ENCODE measurements at regions not wholly inside any gene's neighbourhood (a gene's known extent, or its start where the extent isn't known, plus 50 kb on each side); places are given as distances from the start of the nearest gene placed in this dataset.

DNA sequence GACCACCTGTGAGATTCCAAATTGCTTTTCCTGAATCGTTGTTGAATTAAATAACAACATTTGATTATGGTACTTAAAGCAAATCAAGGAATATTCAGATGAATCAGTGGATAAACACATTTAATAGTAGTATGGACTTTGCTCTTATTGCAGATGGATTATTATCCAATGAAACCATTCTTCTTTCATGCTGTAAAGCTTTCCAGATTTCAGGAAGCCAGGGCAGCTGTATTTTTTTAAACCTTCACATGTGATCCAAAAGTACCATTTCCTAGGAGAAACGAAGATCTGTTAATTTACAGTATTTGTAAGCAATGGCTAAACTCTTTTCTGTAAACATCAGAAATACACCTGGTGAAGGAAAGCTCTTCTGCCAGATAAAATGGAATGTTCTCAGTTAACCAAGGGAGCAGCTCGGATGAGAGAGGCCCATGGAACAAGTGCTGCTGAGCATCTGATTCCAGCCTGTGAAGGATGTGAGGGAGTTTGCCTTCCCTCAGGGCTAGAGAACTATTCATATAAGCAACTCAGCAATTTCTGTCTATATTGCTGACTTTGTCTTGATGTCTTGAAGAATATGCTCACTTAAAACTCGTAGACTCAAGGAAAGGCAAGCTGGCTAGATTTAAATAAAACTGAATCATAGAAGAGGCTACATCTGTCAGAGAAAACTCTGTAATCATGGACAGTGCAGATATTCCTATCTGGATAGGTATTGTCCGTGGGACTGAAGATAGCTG, 94.4 kb upstream of the LIMCH1 start:
- DNase-seq (no peak), ATAC-seq (ENCODE audit: low read depth in 2 of 2) (no peak)
- no peaks in the 10 kb centered on the region for H3K36me3 Mint-ChIP-seq
- Histone ChIP-seq H3K4me1 (ENCODE audit: control insufficient read depth, insufficient read depth, low read length, poor library complexity, severe bottlenecking) (no peaks in the 10 kb centered on the region), H3K27ac (ENCODE audit: insufficient read depth, low read length, poor library complexity, severe bottlenecking) (no peak overlapping the region), H3K4me3 (ENCODE audit: low read depth, low read length) (no peak overlapping the region), H3K36me3 (ENCODE audit: control insufficient read depth, insufficient read depth, low read length) (no peaks in the 10 kb centered on the region), H3K27me3 (ENCODE audit: control insufficient read depth, insufficient read depth, low read length) (no peaks in the 10 kb centered on the region), H3K9me3 (ENCODE audit: control insufficient read depth in 2 of 2, low read length in 2 of 2) (no peaks in the 10 kb centered on the region)
- H3K9me3 Mint-ChIP-seq = peaks cover 0 to 1% (median 0%) of the 10 kb centered on the region in 7 donors
- H3K27ac Mint-ChIP-seq = no peak overlapping the region
- no peak overlapping the region for H3K4me3 Mint-ChIP-seq
- no peaks in the 10 kb centered on the region for H3K4me1 Mint-ChIP-seq
- H3K27me3 Mint-ChIP-seq = no peaks in the 10 kb centered on the region

DNA sequence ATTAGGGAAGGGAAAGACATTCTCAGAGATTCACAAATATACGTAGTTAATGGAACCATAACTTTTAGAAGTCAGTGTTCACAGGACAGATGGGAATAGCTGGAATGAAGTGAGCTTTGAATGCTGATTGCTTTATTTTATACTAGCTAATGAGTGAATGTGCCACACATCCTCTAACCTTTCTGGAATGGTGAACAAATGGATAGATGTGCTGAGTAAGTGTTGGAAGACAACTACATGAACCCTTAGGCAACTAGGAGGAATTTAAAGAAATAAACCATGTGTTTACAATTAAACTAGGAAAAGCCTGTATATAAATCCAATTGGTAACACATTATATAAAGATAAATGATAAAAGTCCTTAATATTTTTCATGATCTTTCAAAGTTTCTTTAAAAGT, 91.6 kb upstream of the LIMCH1 start:
- Mint-ChIP-seq H3K36me3 (no peaks in the 10 kb centered on the region), H3K27ac (no peak overlapping the region), H3K27me3 (peaks cover 1% of the 10 kb centered on the region), H3K9me3 (peaks cover 0 to 3% (median 0%) of the 10 kb centered on the region in 7 donors), H3K4me3 (no peak overlapping the region), H3K4me1 (no peaks in the 10 kb centered on the region)
- ATAC-seq (ENCODE audit: low read depth in 2 of 2) = no peak
- DNase-seq = no peak
- Histone ChIP-seq H3K36me3 (ENCODE audit: control insufficient read depth, insufficient read depth, low read length) (no peaks in the 10 kb centered on the region), H3K27me3 (ENCODE audit: control insufficient read depth, insufficient read depth, low read length) (no peaks in the 10 kb centered on the region), H3K4me1 (ENCODE audit: control insufficient read depth, insufficient read depth, low read length, poor library complexity, severe bottlenecking) (no peaks in the 10 kb centered on the region), H3K27ac (ENCODE audit: insufficient read depth, low read length, poor library complexity, severe bottlenecking) (no peak overlapping the region), H3K9me3 (ENCODE audit: control insufficient read depth in 2 of 2, low read length in 2 of 2) (no peaks in the 10 kb centered on the region), H3K4me3 (ENCODE audit: low read depth, low read length) (no peak overlapping the region)

DNA sequence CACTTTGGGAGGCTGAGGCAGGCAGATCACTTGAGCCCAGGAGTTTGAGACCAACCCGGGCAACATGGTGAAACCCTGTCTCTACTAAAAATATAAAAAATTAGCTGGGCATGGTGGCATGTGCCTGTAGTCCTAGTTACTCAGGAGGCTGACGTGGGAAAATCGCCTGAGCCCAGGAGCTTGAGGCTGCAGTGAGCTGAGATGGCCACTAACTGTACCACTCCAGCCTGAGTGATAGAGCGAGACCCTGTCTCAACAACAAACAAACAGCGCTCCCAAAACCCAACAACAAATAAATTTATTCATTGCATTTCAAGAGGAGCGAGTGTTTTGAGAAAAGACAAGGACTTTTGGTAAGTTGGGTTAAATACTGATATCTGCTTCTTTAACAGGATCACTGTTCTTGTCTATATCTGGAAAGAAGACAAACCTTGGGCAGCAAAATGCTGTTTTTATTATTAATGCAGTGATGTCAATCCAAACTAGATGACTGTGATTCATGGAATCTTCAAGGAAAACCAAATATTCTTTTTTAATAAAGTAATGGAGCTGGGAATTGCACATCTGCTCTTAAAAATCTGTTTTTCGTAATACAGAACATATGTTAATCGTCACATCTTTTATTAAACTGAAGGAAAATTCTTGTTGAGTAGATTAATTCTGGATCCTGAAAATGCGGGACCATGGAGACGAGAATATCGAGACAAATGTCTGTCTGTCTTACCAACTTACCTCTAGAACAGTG, 90.8 kb upstream of the LIMCH1 start:
- Mint-ChIP-seq H3K4me3 (no peak overlapping the region), H3K27me3 (peaks cover 4% of the 10 kb centered on the region), H3K4me1 (no peaks in the 10 kb centered on the region), H3K27ac (no peak overlapping the region), H3K9me3 (peaks cover 0 to 7% (median 0%) of the 10 kb centered on the region in 7 donors), H3K36me3 (no peaks in the 10 kb centered on the region)
- ATAC-seq (ENCODE audit: low read depth in 2 of 2) (no peak), DNase-seq (no peak)
- no peaks in the 10 kb centered on the region for H3K27me3 ChIP-seq (ENCODE audit: control insufficient read depth, insufficient read depth, low read length)
- H3K36me3 ChIP-seq (ENCODE audit: control insufficient read depth, insufficient read depth, low read length) = no peaks in the 10 kb centered on the region
- H3K4me1 ChIP-seq (ENCODE audit: control insufficient read depth, insufficient read depth, low read length, poor library complexity, severe bottlenecking) = no peaks in the 10 kb centered on the region
- H3K27ac ChIP-seq (ENCODE audit: insufficient read depth, low read length, poor library complexity, severe bottlenecking) = no peak overlapping the region
- no peaks in the 10 kb centered on the region for H3K9me3 ChIP-seq (ENCODE audit: control insufficient read depth in 2 of 2, low read length in 2 of 2)
- no peak overlapping the region for H3K4me3 ChIP-seq (ENCODE audit: low read depth, low read length)

DNA sequence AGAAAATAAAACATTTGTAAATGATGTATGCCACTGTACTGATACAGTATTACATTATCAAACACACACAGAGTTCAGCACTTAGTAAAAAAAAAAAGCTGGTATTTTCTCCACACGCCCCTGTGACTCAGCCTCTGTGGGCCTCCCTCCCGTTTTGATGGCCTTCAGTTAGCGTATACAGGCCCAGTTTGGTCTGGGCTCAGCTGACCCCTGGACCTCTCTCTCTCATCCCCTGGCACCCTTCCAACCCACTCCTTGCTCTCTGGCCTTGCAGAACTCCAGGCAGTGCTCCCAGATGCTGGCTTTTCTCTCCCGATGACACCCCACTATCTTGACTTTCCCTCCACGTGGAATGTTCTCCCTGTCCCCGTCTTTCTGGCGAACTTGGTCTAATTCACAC, 89.0 kb upstream of the LIMCH1 start:
- Mint-ChIP-seq H3K36me3 (no peaks in the 10 kb centered on the region), H3K9me3 (peaks cover 0 to 7% (median 0%) of the 10 kb centered on the region in 7 donors), H3K27me3 (peaks cover 4% of the 10 kb centered on the region), H3K4me1 (no peaks in the 10 kb centered on the region), H3K4me3 (no peak overlapping the region), H3K27ac (no peak overlapping the region)
- Histone ChIP-seq H3K9me3 (ENCODE audit: control insufficient read depth in 2 of 2, low read length in 2 of 2) (no peaks in the 10 kb centered on the region), H3K4me1 (ENCODE audit: control insufficient read depth, insufficient read depth, low read length, poor library complexity, severe bottlenecking) (no peaks in the 10 kb centered on the region), H3K27me3 (ENCODE audit: control insufficient read depth, insufficient read depth, low read length) (no peaks in the 10 kb centered on the region), H3K27ac (ENCODE audit: insufficient read depth, low read length, poor library complexity, severe bottlenecking) (no peak overlapping the region), H3K4me3 (ENCODE audit: low read depth, low read length) (no peak overlapping the region), H3K36me3 (ENCODE audit: control insufficient read depth, insufficient read depth, low read length) (no peaks in the 10 kb centered on the region)
- DNase-seq (no peak), ATAC-seq (ENCODE audit: low read depth in 2 of 2) (no peak)

DNA sequence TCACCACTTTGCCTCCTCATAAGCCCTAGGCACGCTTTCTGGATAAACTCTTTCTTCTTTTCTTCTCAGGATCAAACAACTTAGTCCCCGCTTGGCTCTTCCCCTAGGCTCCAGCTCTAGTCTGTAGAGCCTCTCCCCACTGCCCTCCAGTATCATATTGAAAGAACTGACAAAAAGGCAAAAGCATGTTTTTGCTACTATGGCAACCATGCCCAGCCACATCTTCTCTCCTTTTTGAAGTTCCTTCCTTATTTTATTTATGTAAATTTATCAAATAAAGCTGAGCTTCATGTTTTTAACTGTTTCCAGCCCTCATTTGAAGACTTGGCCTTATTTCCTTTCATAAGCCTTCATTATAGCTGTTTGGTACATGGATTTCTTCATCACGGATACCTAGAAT, 86.0 kb upstream of the LIMCH1 start:
- Histone ChIP-seq H3K36me3 (ENCODE audit: control insufficient read depth, insufficient read depth, low read length) (no peaks in the 10 kb centered on the region), H3K4me3 (ENCODE audit: low read depth, low read length) (no peak overlapping the region), H3K4me1 (ENCODE audit: control insufficient read depth, insufficient read depth, low read length, poor library complexity, severe bottlenecking) (no peaks in the 10 kb centered on the region), H3K27ac (ENCODE audit: insufficient read depth, low read length, poor library complexity, severe bottlenecking) (no peak overlapping the region), H3K9me3 (ENCODE audit: control insufficient read depth in 2 of 2, low read length in 2 of 2) (no peaks in the 10 kb centered on the region), H3K27me3 (ENCODE audit: control insufficient read depth, insufficient read depth, low read length) (no peaks in the 10 kb centered on the region)
- DNase-seq (no peak), ATAC-seq (ENCODE audit: low read depth in 2 of 2) (no peak)
- Mint-ChIP-seq H3K9me3 (peaks cover 0 to 7% (median 0%) of the 10 kb centered on the region in 7 donors), H3K36me3 (no peaks in the 10 kb centered on the region), H3K27ac (peak overlapping the region in 1 of 3 donors; percentile 15), H3K4me1 (no peaks in the 10 kb centered on the region), H3K27me3 (peaks cover 8% of the 10 kb centered on the region), H3K4me3 (no peak overlapping the region)

DNA sequence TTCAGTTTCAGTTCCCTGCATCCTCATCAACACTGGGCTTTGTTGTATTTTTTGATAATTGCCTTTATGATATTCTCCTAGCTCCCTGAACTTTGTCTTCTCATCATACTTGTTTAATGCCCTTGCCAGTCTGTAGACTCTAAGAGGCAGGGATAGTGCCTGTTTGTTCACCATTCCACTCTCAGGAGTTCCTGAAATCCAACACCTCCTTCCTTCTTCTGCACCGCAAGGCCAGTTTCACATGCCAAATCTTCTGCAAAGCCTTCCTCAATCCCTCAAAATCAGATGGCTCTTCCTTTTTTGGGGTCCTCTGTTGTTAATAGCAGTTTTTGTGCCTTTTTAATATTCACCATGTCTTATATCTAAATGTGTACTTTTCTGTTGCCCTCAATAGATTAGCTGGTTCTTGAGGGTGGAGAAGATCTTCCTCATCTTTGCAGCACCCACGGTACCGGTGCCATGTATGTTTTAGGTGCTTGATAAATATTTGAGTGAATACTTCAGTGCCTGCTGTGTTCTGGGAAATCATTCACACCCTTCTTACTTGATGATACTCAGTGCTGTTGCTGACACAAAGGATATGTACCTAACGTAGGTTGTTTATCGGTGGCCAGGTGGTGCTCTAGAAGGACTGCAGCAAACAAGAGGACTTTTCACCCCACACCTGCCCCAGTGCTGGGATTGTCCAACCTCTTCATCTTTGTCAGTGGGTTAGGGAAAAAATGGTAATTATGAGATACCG, 85.3 kb upstream of the LIMCH1 start:
- no peak overlapping the region for H3K27ac Mint-ChIP-seq
- no peak overlapping the region for H3K4me3 Mint-ChIP-seq
- H3K9me3 Mint-ChIP-seq = peaks cover 0 to 7% (median 0%) of the 10 kb centered on the region in 7 donors
- Histone ChIP-seq H3K27ac (ENCODE audit: insufficient read depth, low read length, poor library complexity, severe bottlenecking) (no peak overlapping the region), H3K27me3 (ENCODE audit: control insufficient read depth, insufficient read depth, low read length) (no peaks in the 10 kb centered on the region), H3K4me1 (ENCODE audit: control insufficient read depth, insufficient read depth, low read length, poor library complexity, severe bottlenecking) (no peaks in the 10 kb centered on the region), H3K9me3 (ENCODE audit: control insufficient read depth in 2 of 2, low read length in 2 of 2) (no peaks in the 10 kb centered on the region), H3K4me3 (ENCODE audit: low read depth, low read length) (no peak overlapping the region), H3K36me3 (ENCODE audit: control insufficient read depth, insufficient read depth, low read length) (no peaks in the 10 kb centered on the region)
- H3K4me1 Mint-ChIP-seq = no peaks in the 10 kb centered on the region
- H3K36me3 Mint-ChIP-seq = no peaks in the 10 kb centered on the region
- H3K27me3 Mint-ChIP-seq = peaks cover 8% of the 10 kb centered on the region
- no peak for ATAC-seq (ENCODE audit: low read depth in 2 of 2)
- DNase-seq = no peak

DNA sequence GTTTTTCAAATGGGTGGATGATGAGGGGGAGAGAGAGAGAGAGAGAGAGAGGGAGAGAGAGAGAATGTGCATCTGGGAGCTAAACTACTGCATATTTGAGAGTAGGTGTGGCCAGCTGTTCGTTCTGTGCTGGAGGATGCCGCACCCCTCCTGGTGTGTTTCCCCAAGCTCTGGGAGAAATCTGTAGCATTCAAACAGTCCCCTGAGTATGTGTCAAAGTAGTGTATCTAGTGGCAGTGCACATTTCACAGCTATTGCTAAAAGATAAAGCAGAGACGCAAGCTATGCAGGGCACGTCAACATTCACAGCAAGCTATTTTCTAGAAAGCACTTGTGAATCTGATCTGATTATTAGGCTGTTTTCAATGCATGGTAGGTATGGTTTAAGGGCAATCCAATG, 83.5 kb upstream of the LIMCH1 start:
- H3K4me1 ChIP-seq (ENCODE audit: control insufficient read depth, insufficient read depth, low read length, poor library complexity, severe bottlenecking) = no peaks in the 10 kb centered on the region
- Mint-ChIP-seq H3K4me3 (no peak overlapping the region), H3K27ac (no peak overlapping the region), H3K27me3 (peaks cover 8% of the 10 kb centered on the region), H3K36me3 (no peaks in the 10 kb centered on the region), H3K9me3 (peaks cover 0 to 4% (median 2%) of the 10 kb centered on the region in 7 donors), H3K4me1 (no peaks in the 10 kb centered on the region)
- H3K27me3 ChIP-seq (ENCODE audit: control insufficient read depth, insufficient read depth, low read length) = no peaks in the 10 kb centered on the region
- DNase-seq = no peak
- H3K4me3 ChIP-seq (ENCODE audit: low read depth, low read length) = no peak overlapping the region
- no peaks in the 10 kb centered on the region for H3K36me3 ChIP-seq (ENCODE audit: control insufficient read depth, insufficient read depth, low read length)
- no peak overlapping the region for H3K27ac ChIP-seq (ENCODE audit: insufficient read depth, low read length, poor library complexity, severe bottlenecking)
- H3K9me3 ChIP-seq (ENCODE audit: control insufficient read depth in 2 of 2, low read length in 2 of 2) = no peaks in the 10 kb centered on the region
- no peak for ATAC-seq (ENCODE audit: low read depth in 2 of 2)
